SU-DHL-6 (cell line): ENCODE measurements at regions not wholly inside any gene's neighbourhood (a gene's known extent, or its start where the extent isn't known, plus 50 kb on each side); places are given as distances from the start of the nearest gene placed in this dataset.

Experiments used
- H2AFZ ChIP-seq: fragments of 200-600 bp; sonication (generic); 2 replicates; pipeline ENCODE4 v1.6.1; 2014; ENCODE audit warnings: low read depth, mild to moderate bottlenecking, moderate library complexity, mixed read lengths, antibody characterized with exemption, low read length; ENCODE audit not compliant: severe bottlenecking
- H3F3A ChIP-seq: fragments of 200-600 bp; shearing (Covaris generic); 2 replicates; pipeline ENCODE4 v1.6.0; 2016; ENCODE audit warnings: antibody characterized with exemption, mild to moderate bottlenecking; ENCODE audit not compliant: insufficient read depth
- H3K27ac ChIP-seq: fragments of 200-600 bp; sonication (generic); 2 replicates; pipeline ENCODE4 v1.5.1; 2016; ENCODE audit warnings: low read depth, mild to moderate bottlenecking, low read length, moderate library complexity, mixed read lengths
- H3K27me3 ChIP-seq: fragments of 200-600 bp; sonication (generic), shearing (Covaris generic); 2 replicates; pipeline ENCODE4 v1.6.0; 2014; ENCODE audit warnings: mild to moderate bottlenecking, low read length
- H3K36me3 ChIP-seq: fragments of 200-600 bp; sonication (generic); 2 replicates; pipeline ENCODE4 v1.6.1; 2014; ENCODE audit warnings: mild to moderate bottlenecking, low read length, mixed read lengths
- H3K4me2 ChIP-seq: fragments of 300-600, 200-600 bp; shearing (Covaris generic), sonication (generic); 2 replicates; pipeline ENCODE4 v1.6.0; 2014; ENCODE audit warnings: low read length, low read depth, mild to moderate bottlenecking; ENCODE audit not compliant: poor library complexity, severe bottlenecking
- H3K4me3 ChIP-seq: fragments of 200-600 bp; sonication (generic); 2 replicates; pipeline ENCODE4 v1.5.1; 2014; ENCODE audit warnings: antibody characterized with exemption, low read length, mild to moderate bottlenecking, mixed read lengths; ENCODE audit not compliant: insufficient read depth, poor library complexity, severe bottlenecking
- H3K79me2 ChIP-seq: fragments of 200-600 bp; sonication (generic); 2 replicates; pipeline ENCODE4 v1.6.1; 2014; ENCODE audit warnings: mild to moderate bottlenecking, low read length, moderate library complexity; ENCODE audit not compliant: insufficient read depth
- H3K9ac ChIP-seq: fragments of 200-600 bp; sonication (generic); 2 replicates; pipeline ENCODE4 v1.7.0; 2014; ENCODE audit warnings: mild to moderate bottlenecking, low read length
- H3K9me2 ChIP-seq: fragments of 200-600 bp; sonication (generic); replicated peaks from 2 replicates; pipeline ENCODE4 v1.6.1; 2014; ENCODE audit warnings: low read length; ENCODE audit not compliant: insufficient read depth
- H3K9me3 ChIP-seq: fragments of 200-600 bp; sonication (generic); 2 replicates; pipeline ENCODE4 v1.6.1; 2014; ENCODE audit warnings: low read length, mixed read lengths; ENCODE audit not compliant: insufficient read depth
- H4K20me1 ChIP-seq: fragments of 200-600 bp; sonication (generic); 2 replicates; pipeline ENCODE4 v1.6.1; 2014; ENCODE audit warnings: low read depth, mild to moderate bottlenecking, antibody characterized with exemption, low read length, moderate library complexity, mixed read lengths
- EZH2phosphoT487 ChIP-seq: fragments of 200-600 bp; sonication (generic), shearing (Covaris generic); conservative IDR thresholded peaks from 2 replicates; pipeline ENCODE4 v1.6.1; 2018; ENCODE audit warnings: mild to moderate bottlenecking, antibody characterized with exemption, low read length, moderate library complexity, mixed read lengths
- TF ChIP-seq, protein P1 (sequence below): fragments of 200-600 bp; sonication (generic); IDR thresholded peaks from one replicate; pipeline ENCODE4 v1.5.1; 2017; ENCODE audit warnings: antibody characterized with exemption, mild to moderate bottlenecking, low read length, moderate library complexity; ENCODE audit not compliant: insufficient read depth, poor library complexity, severe bottlenecking

DNA sequence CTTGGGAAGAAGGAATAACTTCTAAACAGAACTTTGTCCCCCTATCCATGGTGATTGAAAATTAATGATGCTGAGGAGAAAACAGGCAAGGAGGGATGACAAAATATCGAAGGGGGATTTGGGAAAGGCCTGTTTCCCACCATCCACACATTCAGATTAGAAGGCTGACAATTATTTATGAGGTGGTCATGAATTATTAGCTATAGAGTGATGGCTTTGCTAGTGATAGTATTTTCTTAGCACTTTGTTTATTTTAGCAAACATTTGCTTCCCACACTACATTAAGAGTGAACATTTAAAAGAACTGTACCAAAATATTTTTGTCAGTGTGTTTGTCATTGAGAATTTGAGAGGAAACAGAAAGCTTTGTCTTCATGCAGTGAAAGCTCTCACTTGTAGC, 172.6 kb upstream of the PDZRN3 start:
- Histone ChIP-seq H3K4me2 (no peak overlapping the region), H3K27me3 (no peaks in the 10 kb centered on the region), H3F3A (no peaks in the 10 kb centered on the region), H3K9me3 (no peaks in the 10 kb centered on the region), H3K36me3 (no peaks in the 10 kb centered on the region), H3K9ac (no peak overlapping the region), H3K9me2 (no peaks in the 10 kb centered on the region), H2AFZ (no peak overlapping the region), H3K27ac (no peak overlapping the region), H4K20me1 (no peaks in the 10 kb centered on the region), H3K4me3 (no peak overlapping the region), H3K79me2 (no peaks in the 10 kb centered on the region)
- TF ChIP-seq, protein P1, sequence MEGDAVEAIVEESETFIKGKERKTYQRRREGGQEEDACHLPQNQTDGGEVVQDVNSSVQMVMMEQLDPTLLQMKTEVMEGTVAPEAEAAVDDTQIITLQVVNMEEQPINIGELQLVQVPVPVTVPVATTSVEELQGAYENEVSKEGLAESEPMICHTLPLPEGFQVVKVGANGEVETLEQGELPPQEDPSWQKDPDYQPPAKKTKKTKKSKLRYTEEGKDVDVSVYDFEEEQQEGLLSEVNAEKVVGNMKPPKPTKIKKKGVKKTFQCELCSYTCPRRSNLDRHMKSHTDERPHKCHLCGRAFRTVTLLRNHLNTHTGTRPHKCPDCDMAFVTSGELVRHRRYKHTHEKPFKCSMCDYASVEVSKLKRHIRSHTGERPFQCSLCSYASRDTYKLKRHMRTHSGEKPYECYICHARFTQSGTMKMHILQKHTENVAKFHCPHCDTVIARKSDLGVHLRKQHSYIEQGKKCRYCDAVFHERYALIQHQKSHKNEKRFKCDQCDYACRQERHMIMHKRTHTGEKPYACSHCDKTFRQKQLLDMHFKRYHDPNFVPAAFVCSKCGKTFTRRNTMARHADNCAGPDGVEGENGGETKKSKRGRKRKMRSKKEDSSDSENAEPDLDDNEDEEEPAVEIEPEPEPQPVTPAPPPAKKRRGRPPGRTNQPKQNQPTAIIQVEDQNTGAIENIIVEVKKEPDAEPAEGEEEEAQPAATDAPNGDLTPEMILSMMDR = no peak

DNA sequence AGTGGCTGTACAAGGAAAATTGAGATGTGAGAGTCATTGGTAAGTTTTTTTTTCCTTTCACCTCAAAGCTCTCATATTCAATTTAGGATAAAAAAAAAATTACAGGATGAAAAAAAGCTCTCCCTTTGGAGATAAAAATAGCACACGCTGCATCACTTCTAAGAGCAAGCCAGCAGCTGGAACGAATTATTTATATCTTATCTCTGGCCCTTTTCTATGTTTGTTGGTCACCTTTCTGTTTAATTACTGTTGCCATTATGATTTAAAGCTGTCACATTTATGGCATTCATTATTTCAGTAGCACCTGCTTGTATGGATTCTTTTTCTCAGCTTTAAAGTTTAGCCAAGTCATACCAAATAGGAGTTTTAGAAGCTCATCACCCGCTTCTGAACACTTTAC, 171.6 kb upstream of the PDZRN3 start:
- Histone ChIP-seq H3F3A (no peaks in the 10 kb centered on the region), H3K27me3 (no peaks in the 10 kb centered on the region), H3K27ac (no peak overlapping the region), H4K20me1 (no peaks in the 10 kb centered on the region), H3K9me2 (no peaks in the 10 kb centered on the region), H2AFZ (no peak overlapping the region), H3K4me3 (no peak overlapping the region), H3K9ac (no peak overlapping the region), H3K79me2 (no peaks in the 10 kb centered on the region), H3K9me3 (no peaks in the 10 kb centered on the region), H3K36me3 (no peaks in the 10 kb centered on the region), H3K4me2 (no peak overlapping the region)
- TF ChIP-seq, protein P1 = no peak
- TF ChIP-seq EZH2phosphoT487 = no peak

DNA sequence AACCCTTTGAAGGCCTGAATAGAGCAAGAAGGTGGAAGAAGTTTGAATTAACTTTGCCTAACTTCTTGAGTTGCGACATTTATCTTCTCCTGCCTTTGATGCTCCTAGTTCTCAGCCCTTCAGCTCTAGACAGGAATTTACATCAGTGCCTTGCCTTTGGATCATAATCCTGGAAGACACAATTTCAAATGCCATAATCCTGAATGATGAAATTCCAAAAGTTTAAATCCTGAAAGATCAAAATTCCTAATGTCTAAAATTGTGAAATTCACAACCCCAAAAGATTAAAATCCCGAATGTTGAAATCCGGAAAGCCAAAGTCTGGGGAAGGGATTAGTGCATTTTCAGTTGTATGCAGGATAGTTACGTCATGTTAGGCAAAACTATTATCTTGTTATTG, 166.6 kb upstream of the PDZRN3 start:
- Histone ChIP-seq H3K79me2 (no peaks in the 10 kb centered on the region), H3K9ac (no peak overlapping the region), H3F3A (no peaks in the 10 kb centered on the region), H4K20me1 (no peaks in the 10 kb centered on the region), H3K9me2 (no peaks in the 10 kb centered on the region), H3K36me3 (no peaks in the 10 kb centered on the region), H3K4me2 (no peak overlapping the region), H3K27ac (no peak overlapping the region), H3K27me3 (no peaks in the 10 kb centered on the region), H2AFZ (no peak overlapping the region), H3K9me3 (no peaks in the 10 kb centered on the region), H3K4me3 (no peak overlapping the region)
- TF ChIP-seq, protein P1 = no peak
- no peak for TF ChIP-seq EZH2phosphoT487

DNA sequence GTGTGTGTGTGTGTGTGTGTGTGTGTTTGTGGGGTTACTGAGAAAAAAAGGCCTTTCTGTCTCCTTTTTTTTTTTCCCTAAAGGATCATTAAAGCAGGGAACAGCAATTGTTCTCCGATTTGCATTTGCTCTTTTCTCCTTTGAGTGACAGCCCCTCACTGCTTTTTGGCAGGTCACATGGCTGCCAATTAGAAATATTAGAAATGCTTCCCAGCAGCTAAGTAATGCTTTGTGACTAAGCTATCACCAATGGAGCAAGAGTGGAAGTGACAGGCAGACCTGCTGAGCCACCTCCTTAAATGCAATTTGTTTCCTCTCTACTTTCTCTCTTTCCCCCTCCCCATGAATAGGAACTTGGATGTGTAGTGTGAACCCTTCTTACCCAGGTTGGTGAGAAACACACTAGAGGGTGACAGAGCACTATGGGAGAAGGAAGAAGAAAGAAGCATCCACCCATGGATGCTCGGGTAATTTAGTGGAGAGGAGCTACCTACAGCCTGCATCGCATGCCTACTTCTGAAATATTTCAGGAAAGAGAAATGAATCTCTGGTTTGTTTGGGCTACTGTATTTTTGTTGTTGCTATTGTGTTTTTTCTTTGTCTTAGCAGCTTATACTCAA, 165.2 kb upstream of the PDZRN3 start:
- H3K36me3 ChIP-seq = no peaks in the 10 kb centered on the region
- no peak for TF ChIP-seq EZH2phosphoT487
- TF ChIP-seq, protein P1 = no peak
- H3F3A ChIP-seq = no peaks in the 10 kb centered on the region
- H3K4me2 ChIP-seq = no peak overlapping the region
- H3K9ac ChIP-seq = no peak overlapping the region
- no peak overlapping the region for H2AFZ ChIP-seq
- H3K27ac ChIP-seq = no peak overlapping the region
- no peaks in the 10 kb centered on the region for H3K9me3 ChIP-seq
- H3K4me3 ChIP-seq = no peak overlapping the region
- H3K9me2 ChIP-seq = no peaks in the 10 kb centered on the region
- no peaks in the 10 kb centered on the region for H4K20me1 ChIP-seq
- H3K27me3 ChIP-seq = no peaks in the 10 kb centered on the region
- no peaks in the 10 kb centered on the region for H3K79me2 ChIP-seq
